ENCODE measurements at regions not wholly inside any gene's neighbourhood (a gene's known extent, or its start where the extent isn't known, plus 50 kb on each side); places are given as distances from the start of the nearest gene placed in this dataset.
"Not testable (repeated sequence)": the region's sequence is repeated elsewhere in the genome, so short reads cannot be mapped to it uniquely, and the experiment has no call there.

DNA sequence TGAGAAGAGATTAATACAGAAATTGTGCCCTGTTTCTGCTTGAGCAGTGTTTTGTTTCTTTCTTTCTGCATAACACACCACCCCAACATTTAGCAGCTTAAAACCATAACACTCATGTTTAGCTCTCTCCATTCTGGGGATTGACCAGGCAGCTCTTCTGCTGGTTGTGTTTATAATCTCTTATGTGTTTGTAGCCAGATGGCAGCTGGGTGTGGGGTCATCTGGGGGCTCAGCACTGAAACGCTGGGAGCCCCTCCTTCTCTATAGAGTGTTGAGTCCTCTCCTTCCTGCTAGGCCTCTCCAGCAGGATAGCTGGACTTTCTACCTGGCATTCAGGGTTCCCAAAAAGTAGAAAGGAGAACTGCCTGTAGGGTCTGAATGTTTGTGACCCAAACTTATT lies 270.6 kb downstream of the TTC8 start:
- no peaks in the 10 kb centered on the region for H3K36me3 Mint-ChIP-seq (ENCODE audit: insufficient read depth, unreplicated experiment)
- H3K9me3 Mint-ChIP-seq (ENCODE audit: low read depth, unreplicated experiment): peaks cover 2% of the 10 kb centered on the region
- TF ChIP-seq, protein P1, sequence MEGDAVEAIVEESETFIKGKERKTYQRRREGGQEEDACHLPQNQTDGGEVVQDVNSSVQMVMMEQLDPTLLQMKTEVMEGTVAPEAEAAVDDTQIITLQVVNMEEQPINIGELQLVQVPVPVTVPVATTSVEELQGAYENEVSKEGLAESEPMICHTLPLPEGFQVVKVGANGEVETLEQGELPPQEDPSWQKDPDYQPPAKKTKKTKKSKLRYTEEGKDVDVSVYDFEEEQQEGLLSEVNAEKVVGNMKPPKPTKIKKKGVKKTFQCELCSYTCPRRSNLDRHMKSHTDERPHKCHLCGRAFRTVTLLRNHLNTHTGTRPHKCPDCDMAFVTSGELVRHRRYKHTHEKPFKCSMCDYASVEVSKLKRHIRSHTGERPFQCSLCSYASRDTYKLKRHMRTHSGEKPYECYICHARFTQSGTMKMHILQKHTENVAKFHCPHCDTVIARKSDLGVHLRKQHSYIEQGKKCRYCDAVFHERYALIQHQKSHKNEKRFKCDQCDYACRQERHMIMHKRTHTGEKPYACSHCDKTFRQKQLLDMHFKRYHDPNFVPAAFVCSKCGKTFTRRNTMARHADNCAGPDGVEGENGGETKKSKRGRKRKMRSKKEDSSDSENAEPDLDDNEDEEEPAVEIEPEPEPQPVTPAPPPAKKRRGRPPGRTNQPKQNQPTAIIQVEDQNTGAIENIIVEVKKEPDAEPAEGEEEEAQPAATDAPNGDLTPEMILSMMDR (IDR thresholded peaks at IDR 0.05; ENCODE audit: unreplicated experiment): no peak
- H3K27ac Mint-ChIP-seq (ENCODE audit: unreplicated experiment): no peak overlapping the region
- H3K4me1 Mint-ChIP-seq (ENCODE audit: low read depth, unreplicated experiment): no peaks in the 10 kb centered on the region
- intact Hi-C loops (cut with micrococcal nuclease; ENCODE audit: unreplicated experiment): no loop called here
- H3K27me3 Mint-ChIP-seq (ENCODE audit: unreplicated experiment): peaks cover 14% of the 10 kb centered on the region
- BruUV-seq (replicated peaks): no TSS peak
- CTCF ChIA-PET: no interaction called here
- no peak overlapping the region for H3K4me3 Mint-ChIP-seq (ENCODE audit: low read depth, unreplicated experiment)
- DNase-seq: no peak

DNA sequence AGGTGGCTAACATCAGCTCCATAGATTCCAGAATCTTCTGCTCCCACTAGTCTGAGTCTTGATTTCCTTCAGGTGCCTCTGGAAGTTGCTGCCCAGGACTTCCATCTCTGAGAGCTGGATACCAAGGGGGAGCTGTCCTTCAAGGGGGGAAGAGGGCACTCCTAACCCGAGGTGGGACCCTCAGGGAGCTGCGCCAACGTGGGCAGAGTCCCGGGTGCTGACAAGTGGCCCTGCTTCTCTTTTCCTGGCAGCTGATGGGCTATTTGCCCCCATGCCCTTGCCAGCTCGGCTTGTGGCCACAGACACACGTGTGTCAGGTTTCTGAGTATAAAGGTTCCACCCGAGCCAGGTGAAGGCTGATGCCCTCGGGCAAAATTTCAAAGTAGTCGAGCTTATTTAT lies 272.5 kb downstream of the TTC8 start:
- CTCF ChIA-PET: interaction anchor here (0.7 kb wide), 1 partner anchor 12 kb away, joined by 3 read pairs; no protein-coding TSS in a partner anchor
- Mint-ChIP-seq H3K4me1 (ENCODE audit: low read depth, unreplicated experiment) (no peaks in the 10 kb centered on the region), H3K36me3 (ENCODE audit: insufficient read depth, unreplicated experiment) (no peaks in the 10 kb centered on the region), H3K27me3 (ENCODE audit: unreplicated experiment) (peaks cover 14% of the 10 kb centered on the region), H3K27ac (ENCODE audit: unreplicated experiment) (no peak overlapping the region), H3K9me3 (ENCODE audit: low read depth, unreplicated experiment) (peaks cover 2% of the 10 kb centered on the region), H3K4me3 (ENCODE audit: low read depth, unreplicated experiment) (no peak overlapping the region)
- DNase-seq: no peak
- BruUV-seq (replicated peaks): no TSS peak
- TF ChIP-seq, protein P1 (IDR thresholded peaks at IDR 0.05; ENCODE audit: unreplicated experiment): no peak
- intact Hi-C loops (cut with micrococcal nuclease; ENCODE audit: unreplicated experiment): no loop called here

DNA sequence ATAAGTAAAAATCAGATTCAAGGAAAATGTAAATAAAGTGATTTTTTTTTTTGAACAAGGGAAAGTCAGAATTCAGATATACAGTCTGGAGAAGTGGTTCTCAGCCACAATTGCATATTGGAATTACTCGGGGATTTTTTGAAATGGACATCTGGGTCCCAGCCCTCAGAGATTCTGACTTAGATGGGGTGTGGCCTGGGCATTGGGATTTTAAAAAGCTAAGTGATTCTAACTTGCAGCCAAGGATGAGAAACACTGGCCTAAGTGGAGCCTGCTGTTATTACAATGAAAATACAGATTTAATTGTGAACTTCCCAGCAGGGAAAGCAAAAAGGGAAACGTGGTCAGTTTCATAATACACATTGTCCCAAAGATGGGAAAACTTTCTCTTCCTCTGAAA lies 273.8 kb downstream of the TTC8 start:
- no peak for DNase-seq
- Mint-ChIP-seq H3K27me3 (ENCODE audit: unreplicated experiment) (peaks cover 23% of the 10 kb centered on the region), H3K27ac (ENCODE audit: unreplicated experiment) (no peak overlapping the region), H3K4me1 (ENCODE audit: low read depth, unreplicated experiment) (no peaks in the 10 kb centered on the region), H3K9me3 (ENCODE audit: low read depth, unreplicated experiment) (peaks cover 4% of the 10 kb centered on the region), H3K36me3 (ENCODE audit: insufficient read depth, unreplicated experiment) (no peaks in the 10 kb centered on the region), H3K4me3 (ENCODE audit: low read depth, unreplicated experiment) (no peak overlapping the region)
- no TSS peak for BruUV-seq (replicated peaks)
- CTCF ChIA-PET: no interaction called here
- TF ChIP-seq, protein P1 (IDR thresholded peaks at IDR 0.05; ENCODE audit: unreplicated experiment): no peak
- intact Hi-C loops (cut with micrococcal nuclease; ENCODE audit: unreplicated experiment): no loop called here

DNA sequence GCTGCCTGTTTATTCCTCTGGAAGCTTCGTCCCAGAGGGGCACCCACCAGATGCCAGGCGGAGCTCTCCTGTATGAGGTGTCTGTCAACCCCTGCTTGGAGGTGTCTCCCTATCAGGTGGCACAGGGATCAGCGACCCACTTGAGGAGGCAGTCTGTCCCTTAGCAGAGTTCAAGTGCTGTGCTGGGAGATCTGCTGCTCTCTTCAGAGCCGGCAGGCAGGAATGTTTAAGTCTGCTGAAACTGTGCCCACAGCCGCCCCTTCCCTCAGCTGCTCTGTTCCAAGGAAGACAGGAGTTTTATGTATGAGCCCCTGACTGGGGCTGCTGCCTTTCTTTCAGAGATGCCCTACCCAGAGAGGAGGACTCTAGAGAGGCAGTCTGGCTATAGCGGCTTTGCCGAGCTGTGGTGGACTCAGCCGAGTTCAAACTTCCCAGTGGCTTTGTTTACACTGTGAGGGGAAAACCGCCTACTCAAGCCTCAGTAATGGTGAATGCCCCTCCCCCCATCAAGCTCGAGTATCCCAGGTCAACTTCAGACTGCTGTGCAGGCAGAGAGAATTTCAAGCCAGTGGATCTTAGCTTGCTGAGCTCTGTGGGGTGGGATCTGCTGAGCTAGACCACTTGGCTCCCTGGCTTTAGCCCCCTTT lies 279.8 kb downstream of the TTC8 start:
- H3K4me3 Mint-ChIP-seq (ENCODE audit: low read depth, unreplicated experiment); H3K36me3 Mint-ChIP-seq (ENCODE audit: insufficient read depth, unreplicated experiment); H3K27ac Mint-ChIP-seq (ENCODE audit: unreplicated experiment); DNase-seq; intact Hi-C loops (cut with micrococcal nuclease; ENCODE audit: unreplicated experiment); BruUV-seq (replicated peaks); H3K9me3 Mint-ChIP-seq (ENCODE audit: low read depth, unreplicated experiment); H3K4me1 Mint-ChIP-seq (ENCODE audit: low read depth, unreplicated experiment); CTCF ChIA-PET: not testable (repeated sequence)
- peaks cover 17% of the 10 kb centered on the region for H3K27me3 Mint-ChIP-seq (ENCODE audit: unreplicated experiment)

DNA sequence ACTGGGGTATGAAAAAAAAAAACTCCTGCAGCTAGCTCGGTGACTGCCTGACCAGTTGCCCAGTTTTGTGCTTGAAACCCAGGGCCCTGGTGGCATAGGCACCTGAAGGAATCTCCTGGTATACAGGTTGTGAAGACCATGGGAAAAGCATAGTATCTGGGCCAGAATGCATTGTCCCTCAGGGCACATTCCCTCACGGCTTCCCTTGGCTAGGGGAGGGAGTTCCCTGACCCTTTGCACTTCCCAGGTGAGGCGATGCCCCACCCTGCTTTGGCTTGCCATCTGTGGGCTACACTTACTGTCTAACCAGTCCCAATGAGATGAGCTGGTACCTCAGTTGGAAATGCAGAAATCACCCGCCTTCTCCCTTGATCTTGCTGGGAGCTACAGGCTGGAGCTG lies 280.4 kb downstream of the TTC8 start:
- H3K9me3 Mint-ChIP-seq (ENCODE audit: low read depth, unreplicated experiment); intact Hi-C loops (cut with micrococcal nuclease; ENCODE audit: unreplicated experiment); H3K36me3 Mint-ChIP-seq (ENCODE audit: insufficient read depth, unreplicated experiment); H3K4me3 Mint-ChIP-seq (ENCODE audit: low read depth, unreplicated experiment); CTCF ChIA-PET; H3K4me1 Mint-ChIP-seq (ENCODE audit: low read depth, unreplicated experiment); H3K27ac Mint-ChIP-seq (ENCODE audit: unreplicated experiment); BruUV-seq (replicated peaks); DNase-seq: not testable (repeated sequence)
- H3K27me3 Mint-ChIP-seq (ENCODE audit: unreplicated experiment): peaks cover 17% of the 10 kb centered on the region
